Ramos (cell line): ENCODE measurements at regions not wholly inside any gene's neighbourhood (a gene's known extent, or its start where the extent isn't known, plus 50 kb on each side); places are given as distances from the start of the nearest gene placed in this dataset.

Experiments used
- in situ Hi-C: fragments of 300-500 bp; cut with MboI; formaldehyde crosslinking; loops from one replicate; pipeline ENCODE4 v1.14.3; 2022; ENCODE audit warnings: low sequenced_read_pairs; ENCODE audit not compliant: unreplicated experiment

GRCh38 chr11:70867281-70868047, 384.9 kb downstream of the SHANK2 start:
- in situ Hi-C loops, result no loop called here

GRCh38 chr11:70868341-70868885, 384.0 kb downstream of the SHANK2 start:
- in situ Hi-C loops, result no loop called here

- in situ Hi-C loops, result no loop called here
Measured at GRCh38 chr11:70869054-70869453, 383.3 kb downstream of the SHANK2 start.

GRCh38 chr11:70871881-70872280, 380.5 kb downstream of the SHANK2 start:
- in situ Hi-C loops, result no loop called here

- in situ Hi-C loops, result no loop called here
Measured at GRCh38 chr11:70872299-70872698, 380.1 kb downstream of the SHANK2 start.

- in situ Hi-C loops, result no loop called here
Measured at GRCh38 chr11:70872955-70873735, 379.2 kb downstream of the SHANK2 start.

GRCh38 chr11:70873736-70874412, 378.5 kb downstream of the SHANK2 start:
- in situ Hi-C loops, result no loop called here

- in situ Hi-C loops, result no loop called here
Measured at GRCh38 chr11:70876685-70877084, 375.7 kb downstream of the SHANK2 start.

GRCh38 chr11:70877151-70877550, 375.2 kb downstream of the SHANK2 start:
- in situ Hi-C loops, result no loop called here

- in situ Hi-C loops, result no loop called here
Measured at GRCh38 chr11:70878366-70878765, 374.0 kb downstream of the SHANK2 start.

- in situ Hi-C loops, result no loop called here
Measured at GRCh38 chr11:70879601-70880285, 372.6 kb downstream of the SHANK2 start.

- in situ Hi-C loops, result no loop called here
Measured at GRCh38 chr11:70880416-70880815, 372.0 kb downstream of the SHANK2 start.

GRCh38 chr11:70881948-70882715, 370.2 kb downstream of the SHANK2 start:
- in situ Hi-C loops, result no loop called here

- in situ Hi-C loops, result no loop called here
Measured at GRCh38 chr11:70882716-70883085, 369.7 kb downstream of the SHANK2 start.

GRCh38 chr11:70883323-70883940, 368.9 kb downstream of the SHANK2 start:
- in situ Hi-C loops, result no loop called here

- in situ Hi-C loops, result no loop called here
Measured at GRCh38 chr11:70883973-70884623, 368.3 kb downstream of the SHANK2 start.

GRCh38 chr11:70885281-70886231, 366.8 kb downstream of the SHANK2 start:
- in situ Hi-C loops, result no loop called here
